ENCODE measurements at regions not wholly inside any gene's neighbourhood (a gene's known extent, or its start where the extent isn't known, plus 50 kb on each side); places are given as distances from the start of the nearest gene placed in this dataset.

- Histone ChIP-seq H3K27ac (ENCODE audit: low read length) (no peak overlapping the region), H3K4me3 (ENCODE audit: low read length) (no peak overlapping the region), H3K9me3 (ENCODE audit: insufficient read depth, low read depth, low read length) (no peaks in the 10 kb centered on the region), H3K36me3 (ENCODE audit: insufficient read depth, low read depth, low read length) (no peaks in the 10 kb centered on the region), H3K9ac (ENCODE audit: low read depth, low read length) (no peak overlapping the region), H3K4me1 (ENCODE audit: insufficient read depth, low read length) (no peaks in the 10 kb centered on the region), H3K27me3 (ENCODE audit: insufficient read depth, low read length) (no peaks in the 10 kb centered on the region)
Observed at GRCh38 chr15:94691169-94691568, 459.8 kb downstream of the MCTP2 start.

- Histone ChIP-seq H3K36me3 (ENCODE audit: insufficient read depth, low read depth, low read length) (no peaks in the 10 kb centered on the region), H3K4me3 (ENCODE audit: low read length) (no peak overlapping the region), H3K27me3 (ENCODE audit: insufficient read depth, low read length) (no peaks in the 10 kb centered on the region), H3K27ac (ENCODE audit: low read length) (no peak overlapping the region), H3K9me3 (ENCODE audit: insufficient read depth, low read depth, low read length) (no peaks in the 10 kb centered on the region), H3K9ac (ENCODE audit: low read depth, low read length) (no peak overlapping the region), H3K4me1 (ENCODE audit: insufficient read depth, low read length) (no peaks in the 10 kb centered on the region)
Observed at GRCh38 chr15:94692710-94693109, 461.3 kb downstream of the MCTP2 start.

- Histone ChIP-seq H3K9me3 (ENCODE audit: insufficient read depth, low read depth, low read length) (no peaks in the 10 kb centered on the region), H3K27ac (ENCODE audit: low read length) (no peak overlapping the region), H3K36me3 (ENCODE audit: insufficient read depth, low read depth, low read length) (no peaks in the 10 kb centered on the region), H3K27me3 (ENCODE audit: insufficient read depth, low read length) (no peaks in the 10 kb centered on the region), H3K4me3 (ENCODE audit: low read length) (no peak overlapping the region), H3K9ac (ENCODE audit: low read depth, low read length) (no peak overlapping the region), H3K4me1 (ENCODE audit: insufficient read depth, low read length) (no peaks in the 10 kb centered on the region)
Observed at GRCh38 chr15:94700211-94700610, 468.9 kb downstream of the MCTP2 start.

GRCh38 chr15:94701281-94701985, 470.1 kb downstream of the MCTP2 start:
- H3K9me3 ChIP-seq (ENCODE audit: insufficient read depth, low read depth, low read length), result no peaks in the 10 kb centered on the region
- H3K27me3 ChIP-seq (ENCODE audit: insufficient read depth, low read length), result no peaks in the 10 kb centered on the region
- H3K9ac ChIP-seq (ENCODE audit: low read depth, low read length), result no peak overlapping the region
- no peak overlapping the region for H3K27ac ChIP-seq (ENCODE audit: low read length)
- H3K36me3 ChIP-seq (ENCODE audit: insufficient read depth, low read depth, low read length), result no peaks in the 10 kb centered on the region
- H3K4me1 ChIP-seq (ENCODE audit: insufficient read depth, low read length), result no peaks in the 10 kb centered on the region
- H3K4me3 ChIP-seq (ENCODE audit: low read length), result no peak overlapping the region

- H3K27ac ChIP-seq (ENCODE audit: low read length), result no peak overlapping the region
- no peaks in the 10 kb centered on the region for H3K4me1 ChIP-seq (ENCODE audit: insufficient read depth, low read length)
- no peak overlapping the region for H3K4me3 ChIP-seq (ENCODE audit: low read length)
- H3K9ac ChIP-seq (ENCODE audit: low read depth, low read length), result no peak overlapping the region
- no peaks in the 10 kb centered on the region for H3K36me3 ChIP-seq (ENCODE audit: insufficient read depth, low read depth, low read length)
- no peaks in the 10 kb centered on the region for H3K9me3 ChIP-seq (ENCODE audit: insufficient read depth, low read depth, low read length)
- H3K27me3 ChIP-seq (ENCODE audit: insufficient read depth, low read length), result no peaks in the 10 kb centered on the region
Observed at GRCh38 chr15:94703596-94703995, 472.2 kb downstream of the MCTP2 start.

- no peak overlapping the region for H3K4me3 ChIP-seq (ENCODE audit: low read length)
- H3K9ac ChIP-seq (ENCODE audit: low read depth, low read length), result no peak overlapping the region
- no peaks in the 10 kb centered on the region for H3K27me3 ChIP-seq (ENCODE audit: insufficient read depth, low read length)
- H3K36me3 ChIP-seq (ENCODE audit: insufficient read depth, low read depth, low read length), result no peaks in the 10 kb centered on the region
- no peaks in the 10 kb centered on the region for H3K9me3 ChIP-seq (ENCODE audit: insufficient read depth, low read depth, low read length)
- no peaks in the 10 kb centered on the region for H3K4me1 ChIP-seq (ENCODE audit: insufficient read depth, low read length)
- no peak overlapping the region for H3K27ac ChIP-seq (ENCODE audit: low read length)
Observed at GRCh38 chr15:94704421-94704820, 473.1 kb downstream of the MCTP2 start.

GRCh38 chr15:94704946-94705345, 473.6 kb downstream of the MCTP2 start:
- no peaks in the 10 kb centered on the region for H3K36me3 ChIP-seq (ENCODE audit: insufficient read depth, low read depth, low read length)
- H3K9me3 ChIP-seq (ENCODE audit: insufficient read depth, low read depth, low read length), result no peaks in the 10 kb centered on the region
- H3K27me3 ChIP-seq (ENCODE audit: insufficient read depth, low read length), result no peaks in the 10 kb centered on the region
- H3K4me1 ChIP-seq (ENCODE audit: insufficient read depth, low read length), result no peaks in the 10 kb centered on the region
- H3K27ac ChIP-seq (ENCODE audit: low read length), result no peak overlapping the region
- no peak overlapping the region for H3K9ac ChIP-seq (ENCODE audit: low read depth, low read length)
- no peak overlapping the region for H3K4me3 ChIP-seq (ENCODE audit: low read length)

- Histone ChIP-seq H3K27me3 (ENCODE audit: insufficient read depth, low read length) (no peaks in the 10 kb centered on the region), H3K9me3 (ENCODE audit: insufficient read depth, low read depth, low read length) (no peaks in the 10 kb centered on the region), H3K4me3 (ENCODE audit: low read length) (no peak overlapping the region), H3K4me1 (ENCODE audit: insufficient read depth, low read length) (no peaks in the 10 kb centered on the region), H3K27ac (ENCODE audit: low read length) (no peak overlapping the region), H3K36me3 (ENCODE audit: insufficient read depth, low read depth, low read length) (no peaks in the 10 kb centered on the region), H3K9ac (ENCODE audit: low read depth, low read length) (no peak overlapping the region)
Observed at GRCh38 chr15:94709319-94709718, 478.0 kb downstream of the MCTP2 start.

GRCh38 chr15:94722024-94722636, 490.8 kb downstream of the MCTP2 start:
- H3K36me3 ChIP-seq (ENCODE audit: insufficient read depth, low read depth, low read length), result no peaks in the 10 kb centered on the region
- H3K27me3 ChIP-seq (ENCODE audit: insufficient read depth, low read length), result no peaks in the 10 kb centered on the region
- H3K9me3 ChIP-seq (ENCODE audit: insufficient read depth, low read depth, low read length), result no peaks in the 10 kb centered on the region
- H3K4me1 ChIP-seq (ENCODE audit: insufficient read depth, low read length), result peaks cover 8% of the 10 kb centered on the region; the same call in 1 of the 2 replicates
- H3K9ac ChIP-seq (ENCODE audit: low read depth, low read length), result no peak overlapping the region
- H3K27ac ChIP-seq (ENCODE audit: low read length), result no peak overlapping the region
- no peak overlapping the region for H3K4me3 ChIP-seq (ENCODE audit: low read length)

GRCh38 chr15:94723801-94724200, 492.4 kb downstream of the MCTP2 start:
- Histone ChIP-seq H3K36me3 (ENCODE audit: insufficient read depth, low read depth, low read length) (no peaks in the 10 kb centered on the region), H3K4me1 (ENCODE audit: insufficient read depth, low read length) (peaks cover 8% of the 10 kb centered on the region; the same call in 1 of the 2 replicates), H3K9ac (ENCODE audit: low read depth, low read length) (no peak overlapping the region), H3K27me3 (ENCODE audit: insufficient read depth, low read length) (no peaks in the 10 kb centered on the region), H3K27ac (ENCODE audit: low read length) (no peak overlapping the region), H3K4me3 (ENCODE audit: low read length) (no peak overlapping the region), H3K9me3 (ENCODE audit: insufficient read depth, low read depth, low read length) (no peaks in the 10 kb centered on the region)

GRCh38 chr15:94731286-94731685, 499.9 kb downstream of the MCTP2 start:
- Histone ChIP-seq H3K4me1 (ENCODE audit: insufficient read depth, low read length) (no peaks in the 10 kb centered on the region), H3K9me3 (ENCODE audit: insufficient read depth, low read depth, low read length) (no peaks in the 10 kb centered on the region), H3K36me3 (ENCODE audit: insufficient read depth, low read depth, low read length) (no peaks in the 10 kb centered on the region), H3K27me3 (ENCODE audit: insufficient read depth, low read length) (no peaks in the 10 kb centered on the region), H3K9ac (ENCODE audit: low read depth, low read length) (no peak overlapping the region), H3K27ac (ENCODE audit: low read length) (no peak overlapping the region), H3K4me3 (ENCODE audit: low read length) (no peak overlapping the region)

- Histone ChIP-seq H3K9ac (ENCODE audit: low read depth, low read length) (no peak overlapping the region), H3K4me3 (ENCODE audit: low read length) (no peak overlapping the region), H3K4me1 (ENCODE audit: insufficient read depth, low read length) (no peaks in the 10 kb centered on the region), H3K27me3 (ENCODE audit: insufficient read depth, low read length) (no peaks in the 10 kb centered on the region), H3K36me3 (ENCODE audit: insufficient read depth, low read depth, low read length) (no peaks in the 10 kb centered on the region), H3K9me3 (ENCODE audit: insufficient read depth, low read depth, low read length) (no peaks in the 10 kb centered on the region), H3K27ac (ENCODE audit: low read length) (no peak overlapping the region)
Observed at GRCh38 chr15:94734460-94734859, 503.1 kb downstream of the MCTP2 start.

Measured in iPS-20b (cell line).